LNCaP clone FGC (cell line): ENCODE measurements at regions not wholly inside any gene's neighbourhood (a gene's known extent, or its start where the extent isn't known, plus 50 kb on each side); places are given as distances from the start of the nearest gene placed in this dataset.

ENCODE experiments used
- DNase-seq: peaks from one replicate; pipeline ENCODE4 v3.0.0-alpha.2; 2011; ENCODE audit warnings: low read depth
- H3K4me3 ChIP-seq: 2 replicates; pipeline ENCODE4 v1.5.1; 2011; ENCODE audit warnings: mild to moderate bottlenecking, low read depth, low read length, control low read depth
- CTCF ChIP-seq: IDR thresholded peaks from 2 replicates; pipeline ENCODE4 v1.5.1; 2012; ENCODE audit warnings: mild to moderate bottlenecking; ENCODE audit not compliant: control insufficient read depth, insufficient read depth; ENCODE audit errors: extremely low read depth

GRCh38 chr4:4599481-4600275, 57.8 kb upstream of the STX18 start:
- TF ChIP-seq CTCF, result no peak
- DNase-seq, result no peak
- H3K4me3 ChIP-seq, result no peak overlapping the region

GRCh38 chr4:4598851-4599411, 57.1 kb upstream of the STX18 start:
- TF ChIP-seq CTCF, result no peak
- no peak overlapping the region for H3K4me3 ChIP-seq
- no peak for DNase-seq

- no peak overlapping the region for H3K4me3 ChIP-seq
- no peak for TF ChIP-seq CTCF
- no peak for DNase-seq
These were observed 54.9 kb upstream of the STX18 start for GRCh38 chr4:4596720-4597119.

GRCh38 chr4:4595252-4595651, 53.4 kb upstream of the STX18 start:
- no peak for TF ChIP-seq CTCF

GRCh38 chr4:4594285-4594920, 52.6 kb upstream of the STX18 start:
- TF ChIP-seq CTCF, result no peak
- H3K4me3 ChIP-seq, result no peak overlapping the region
- no peak for DNase-seq

More at GRCh38 chr4:4595252-4595651, 53.4 kb upstream of the STX18 start:
- H3K4me3 ChIP-seq, result no peak overlapping the region
- DNase-seq, result no peak

GRCh38 chr4:4593596-4594284, 51.9 kb upstream of the STX18 start:
- no peak overlapping the region for H3K4me3 ChIP-seq
- TF ChIP-seq CTCF, result no peak
- DNase-seq, result no peak
